Vagina (tissue), 2 donors: ENCODE measurements at regions not wholly inside any gene's neighbourhood (a gene's known extent, or its start where the extent isn't known, plus 50 kb on each side); places are given as distances from the start of the nearest gene placed in this dataset.

Experiments
- CTCF ChIP-seq, 3 experiments: fragments of 450-650 bp in 2 of 3; fragments of 200-600 bp in 1 of 3; sonication (generic) in 1 of 3; IDR thresholded peaks; one replicate each; pipeline ENCODE4 v1.5.1; 2017 to 2019; ENCODE audit warnings: antibody characterized with exemption in 3 of 3, mild to moderate bottlenecking in 2 of 3, moderate library complexity in 2 of 3
- POLR2A ChIP-seq, 2 donors: fragments of 450-650 bp; IDR thresholded peaks; one replicate each; pipeline ENCODE4 v1.6.1; 2017; ENCODE audit warnings: antibody characterized with exemption in 2 of 2, mild to moderate bottlenecking in 2 of 2, moderate library complexity in 2 of 2
- POLR2AphosphoS5 ChIP-seq, 2 donors: sonication (generic); formaldehyde crosslinking; IDR thresholded peaks; one replicate each; pipeline ENCODE4 v1.9.0; 2017; ENCODE audit warnings: antibody characterized with exemption in 2 of 2, mild to moderate bottlenecking in 2 of 2, low read depth in 1 of 2; ENCODE audit not compliant: insufficient read depth in 1 of 2

- no peak for TF ChIP-seq POLR2AphosphoS5 (IDR thresholded peaks at IDR 0.05; ENCODE audit: insufficient read depth in 1 of 2, low read depth in 1 of 2)
- TF ChIP-seq POLR2A (IDR thresholded peaks at IDR 0.05), result no peak
- no peak for TF ChIP-seq CTCF (IDR thresholded peaks at IDR 0.05)
Observed at GRCh38 chr21:33123374-33124123, 53.6 kb downstream of the OLIG1 start.
